Lung (tissue), 11 donors: ENCODE measurements at regions not wholly inside any gene's neighbourhood (a gene's known extent, or its start where the extent isn't known, plus 50 kb on each side); places are given as distances from the start of the nearest gene placed in this dataset.

ENCODE experiments used
- ATAC-seq: fragments of 200-7000 bp; cut with Tn5 transposase; one replicate; pipeline ENCODE4 v1.9.1; 2020; ENCODE audit warnings: moderate number of reproducible peaks; ENCODE audit not compliant: insufficient read depth, low FRiP score
- DNase-seq, 3 donors: peaks; one replicate each; pipeline ENCODE4 v3.0.0-alpha.2; 2013 to 2017
- H3K27ac ChIP-seq, 2 donors: one replicate each; pipeline ENCODE4 v1.5.1; 2013; ENCODE audit warnings: mild to moderate bottlenecking in 2 of 2, moderate library complexity in 2 of 2, control low read depth in 1 of 2, inconsistent platforms in 1 of 2, low read depth in 1 of 2, low read length in 1 of 2
- H3K27me3 ChIP-seq, 3 donors: one replicate each; pipeline ENCODE4 v1.5.1; 2013; ENCODE audit warnings: low read length in 2 of 3; ENCODE audit not compliant: control insufficient read depth in 3 of 3, insufficient read depth in 3 of 3
- H3K36me3 ChIP-seq, 4 donors: one replicate each; pipeline ENCODE4 v1.5.1; 2013; ENCODE audit warnings: low read length in 4 of 4, mild to moderate bottlenecking in 1 of 4, moderate library complexity in 1 of 4; ENCODE audit not compliant: control insufficient read depth in 4 of 4, insufficient read depth in 4 of 4
- H3K4me1 ChIP-seq, 5 donors: one replicate each; pipeline ENCODE4 v1.5.1; 2013; ENCODE audit warnings: low read length in 5 of 5, mild to moderate bottlenecking in 2 of 5, moderate library complexity in 1 of 5; ENCODE audit not compliant: control insufficient read depth in 5 of 5, insufficient read depth in 5 of 5
- H3K4me3 ChIP-seq: one replicate; pipeline ENCODE4 v1.5.1; 2013; ENCODE audit warnings: mild to moderate bottlenecking, control low read depth, moderate library complexity
- H3K9ac ChIP-seq, 2 donors: one replicate each; pipeline ENCODE4 v1.5.1; 2013; ENCODE audit warnings: low read length in 2 of 2, control low read depth in 1 of 2; ENCODE audit not compliant: insufficient read depth in 1 of 2
- H3K9me3 ChIP-seq, 4 donors: one replicate each; pipeline ENCODE4 v1.5.1; 2013; ENCODE audit warnings: low read length in 3 of 4, mild to moderate bottlenecking in 1 of 4, moderate library complexity in 1 of 4; ENCODE audit not compliant: control insufficient read depth in 4 of 4, insufficient read depth in 3 of 4
- CTCF ChIP-seq: IDR thresholded peaks from 2 replicates; pipeline ENCODE4 v1.5.1; 2012; ENCODE audit warnings: mild to moderate bottlenecking; ENCODE audit errors: control extremely low read depth, extremely low read depth
- WGBS, 2 donors: extraction: QIAGEN DNeasy Blood & Tissue Kit; methylation state at CpG; one replicate each; pipeline ENCODE4 v1.1.7; 2013; 5-methylcytosine and 5-hydroxymethylcytosine counted together
- donor health status: control.
- donor health status: control.
- donor health status: Bipolar disorder and iron deficiency.
- donor health status: healthy.
- donor health status: DM: yes; HTN: yes; CAD: no.

- TF ChIP-seq CTCF: no peak
- whole genome bisulfite sequencing, 2 donors: 73 to 92% methylated on average over 2 of the region's 2 CpGs
- ATAC-seq (no peak), DNase-seq (no peak)
- no peak overlapping the region for H3K9ac ChIP-seq
- H3K4me1 ChIP-seq: no peaks in the 10 kb centered on the region
- H3K9me3 ChIP-seq: no peaks in the 10 kb centered on the region
- H3K27ac ChIP-seq: no peak overlapping the region
- no peaks in the 10 kb centered on the region for H3K36me3 ChIP-seq
- no peaks in the 10 kb centered on the region for H3K27me3 ChIP-seq
- no peak overlapping the region for H3K4me3 ChIP-seq
Observed at GRCh38 chr6:113308266-113308665, 548.9 kb upstream of the MARCKS start.

- Histone ChIP-seq H3K27me3 (no peaks in the 10 kb centered on the region), H3K9ac (no peak overlapping the region), H3K4me1 (peaks cover 0 to 8% (median 1%) of the 10 kb centered on the region in 5 donors), H3K27ac (no peak overlapping the region), H3K36me3 (no peaks in the 10 kb centered on the region), H3K4me3 (no peak overlapping the region), H3K9me3 (no peaks in the 10 kb centered on the region)
- ATAC-seq (no peak), DNase-seq (no peak)
- TF ChIP-seq CTCF: no peak
- WGBS, 2 donors: 67 to 78% methylated on average over 1 of the region's 1 CpG
Observed at GRCh38 chr6:113313841-113314240, 543.3 kb upstream of the MARCKS start.

- Histone ChIP-seq H3K27me3 (no peaks in the 10 kb centered on the region), H3K4me1 (peaks cover 0 to 8% (median 1%) of the 10 kb centered on the region in 5 donors), H3K9ac (no peak overlapping the region), H3K36me3 (no peaks in the 10 kb centered on the region), H3K4me3 (no peak overlapping the region), H3K9me3 (no peaks in the 10 kb centered on the region), H3K27ac (no peak overlapping the region)
- no peak for DNase-seq
- no peak for ATAC-seq
- TF ChIP-seq CTCF: no peak
- 89 to 98% methylated on average over 1 of the region's 1 CpG for WGBS, 2 donors
Observed at GRCh38 chr6:113315165-113315564, 542.0 kb upstream of the MARCKS start.

GRCh38 chr6:113315879-113316278 lies 541.3 kb upstream of the MARCKS start:
- 51 to 69% methylated on average over 4 of the region's 4 CpGs for WGBS, 2 donors

More at GRCh38 chr6:113315879-113316278, 541.3 kb upstream of the MARCKS start:
- no peak overlapping the region for H3K9ac ChIP-seq
- no peaks in the 10 kb centered on the region for H3K36me3 ChIP-seq
- peaks cover 0 to 8% (median 1%) of the 10 kb centered on the region in 5 donors for H3K4me1 ChIP-seq
- H3K4me3 ChIP-seq: no peak overlapping the region
- DNase-seq (peak in 1 of 3 donors; percentile 53), ATAC-seq (no peak)
- no peak for TF ChIP-seq CTCF
- H3K9me3 ChIP-seq: no peaks in the 10 kb centered on the region
- H3K27me3 ChIP-seq: no peaks in the 10 kb centered on the region
- H3K27ac ChIP-seq: no peak overlapping the region
